MM.1S (cell line): ENCODE measurements at regions not wholly inside any gene's neighbourhood (a gene's known extent, or its start where the extent isn't known, plus 50 kb on each side); places are given as distances from the start of the nearest gene placed in this dataset.

Experiments
- DNase-seq: peaks from one replicate; pipeline ENCODE4 v3.0.0-alpha.2; 2015
- H2AFZ ChIP-seq: fragments of 300-600 bp; sonication (generic); 2 replicates; pipeline ENCODE4 v1.6.0; 2016; ENCODE audit warnings: antibody characterized with exemption, low read length
- H3F3A ChIP-seq: fragments of 300-600 bp; sonication (generic); 2 replicates; pipeline ENCODE4 v1.6.1; 2016; ENCODE audit warnings: mild to moderate bottlenecking, antibody characterized with exemption, low read length, moderate library complexity, mixed read lengths; ENCODE audit not compliant: insufficient read depth
- H3K27ac ChIP-seq: fragments of 300-600 bp; sonication (generic); 2 replicates; pipeline ENCODE4 v1.5.1; 2016; ENCODE audit warnings: mild to moderate bottlenecking, low read length
- H3K27me3 ChIP-seq: fragments of 300-600 bp; sonication (generic); replicated peaks from 2 replicates; pipeline ENCODE4 v1.6.0; 2016; ENCODE audit warnings: low read length; ENCODE audit not compliant: insufficient read depth
- H3K36me3 ChIP-seq: fragments of 300-600 bp; sonication (generic); replicated peaks from 2 replicates; pipeline ENCODE4 v1.6.1; 2016; ENCODE audit warnings: mild to moderate bottlenecking, low read length, mixed read lengths; ENCODE audit not compliant: insufficient read depth
- H3K4me1 ChIP-seq: fragments of 300-600 bp; sonication (generic); 2 replicates; pipeline ENCODE4 v1.6.1; 2016; ENCODE audit warnings: low read length, mixed read lengths
- H3K4me2 ChIP-seq: fragments of 300-600 bp; sonication (generic); 2 replicates; pipeline ENCODE4 v1.6.0; 2016; ENCODE audit warnings: low read depth, low read length
- H3K4me3 ChIP-seq: fragments of 300-600 bp; sonication (generic); 2 replicates; pipeline ENCODE4 v1.5.1; 2016; ENCODE audit warnings: low read length, mixed read lengths
- H3K79me2 ChIP-seq: fragments of 300-600 bp; sonication (generic); 2 replicates; pipeline ENCODE4 v1.6.1; 2016; ENCODE audit warnings: mixed run types, low read length, mixed read lengths
- H3K9ac ChIP-seq: fragments of 300-600 bp; sonication (generic); 2 replicates; pipeline ENCODE4 v1.6.1; 2016; ENCODE audit warnings: low read length, mixed read lengths
- H3K9me2 ChIP-seq: fragments of 300-600 bp; sonication (generic); replicated peaks from 2 replicates; pipeline ENCODE4 v1.6.1; 2016; ENCODE audit warnings: mild to moderate bottlenecking, low read length, mixed read lengths; ENCODE audit not compliant: insufficient read depth
- H3K9me3 ChIP-seq: fragments of 300-600 bp; sonication (generic); replicated peaks from 2 replicates; pipeline ENCODE4 v1.6.1; 2016; ENCODE audit warnings: mild to moderate bottlenecking, low read length, mixed read lengths; ENCODE audit not compliant: insufficient read depth
- H4K20me1 ChIP-seq: fragments of 300-600 bp; sonication (generic); 2 replicates; pipeline ENCODE4 v1.6.1; 2016; ENCODE audit warnings: mild to moderate bottlenecking, low read length, moderate library complexity, mixed read lengths; ENCODE audit not compliant: insufficient read depth
- CTCF ChIP-seq: fragments of 300-600 bp; sonication (generic); IDR thresholded peaks from 2 replicates; pipeline ENCODE4 v1.5.1; 2016; ENCODE audit warnings: antibody characterized with exemption, low read length, mixed read lengths
- EZH2 ChIP-seq: fragments of 300-600 bp; sonication (generic); optimal IDR thresholded peaks from 2 replicates; pipeline ENCODE3; 2017; ENCODE audit warnings: low read depth, mild to moderate bottlenecking, antibody characterized with exemption, low read length, mixed read lengths
- EZH2phosphoT487 ChIP-seq: fragments of 300-600 bp; sonication (generic); IDR thresholded peaks from 2 replicates; pipeline ENCODE4 v1.6.1; 2018; ENCODE audit warnings: antibody characterized with exemption, low read length

GRCh38 chr13:111007209-111007608 is 92.3 kb upstream of the ANKRD10 start:
- DNase-seq: no peak
- H3K4me3 ChIP-seq: no peak overlapping the region
- H3K9ac ChIP-seq: no peak overlapping the region
- H3K27ac ChIP-seq: no peak overlapping the region
- H2AFZ ChIP-seq: no peak overlapping the region
- H4K20me1 ChIP-seq: no peaks in the 10 kb centered on the region
- no peaks in the 10 kb centered on the region for H3K27me3 ChIP-seq
- no peaks in the 10 kb centered on the region for H3F3A ChIP-seq
- TF ChIP-seq EZH2 (no peak), CTCF (no peak)
- H3K4me2 ChIP-seq: no peak overlapping the region
- H3K9me2 ChIP-seq: no peaks in the 10 kb centered on the region; the same call in 1 of the 2 replicates
- no peaks in the 10 kb centered on the region for H3K9me3 ChIP-seq
- H3K4me1 ChIP-seq: no peaks in the 10 kb centered on the region
- H3K36me3 ChIP-seq: no peaks in the 10 kb centered on the region
- H3K79me2 ChIP-seq: no peaks in the 10 kb centered on the region

- no peak overlapping the region for H3K27ac ChIP-seq
- H3K4me3 ChIP-seq: no peak overlapping the region
- no peak overlapping the region for H3K9ac ChIP-seq
- no peaks in the 10 kb centered on the region for H4K20me1 ChIP-seq
- H2AFZ ChIP-seq: no peak overlapping the region
- H3K27me3 ChIP-seq: no peaks in the 10 kb centered on the region
- no peaks in the 10 kb centered on the region for H3K79me2 ChIP-seq
- no peaks in the 10 kb centered on the region for H3K9me3 ChIP-seq
- no peak overlapping the region for H3K4me2 ChIP-seq
- H3K9me2 ChIP-seq: no peaks in the 10 kb centered on the region; the same call in 1 of the 2 replicates
- TF ChIP-seq EZH2 (no peak), EZH2phosphoT487 (no peak), CTCF (no peak)
- H3K4me1 ChIP-seq: no peaks in the 10 kb centered on the region
- H3K36me3 ChIP-seq: no peaks in the 10 kb centered on the region
- DNase-seq: no peak
- no peaks in the 10 kb centered on the region for H3F3A ChIP-seq
These were observed 91.7 kb upstream of the ANKRD10 start for GRCh38 chr13:111006506-111007031.

- TF ChIP-seq EZH2phosphoT487: no peak
- TF ChIP-seq CTCF: no peak
- TF ChIP-seq EZH2: no peak
- Histone ChIP-seq H4K20me1 (no peaks in the 10 kb centered on the region), H3K4me1 (no peaks in the 10 kb centered on the region), H3K9me3 (no peaks in the 10 kb centered on the region), H3K4me2 (no peak overlapping the region), H3K79me2 (no peaks in the 10 kb centered on the region), H2AFZ (no peak overlapping the region), H3K9ac (no peak overlapping the region), H3K27ac (no peak overlapping the region), H3K9me2 (no peaks in the 10 kb centered on the region; the same call in 1 of the 2 replicates), H3K4me3 (no peak overlapping the region), H3K27me3 (no peaks in the 10 kb centered on the region), H3K36me3 (no peaks in the 10 kb centered on the region), H3F3A (no peaks in the 10 kb centered on the region)
- no peak for DNase-seq
These were observed 91.1 kb upstream of the ANKRD10 start for GRCh38 chr13:111005808-111006505.
